Activated CD8-positive, alpha-beta T cell treated with anti-CD3 and anti-CD28 coated beads for 36 hours (primary cell): ENCODE measurements at regions not wholly inside any gene's neighbourhood (a gene's known extent, or its start where the extent isn't known, plus 50 kb on each side); places are given as distances from the start of the nearest gene placed in this dataset.

Source experiments
- ATAC-seq: fragments of 200-7000 bp; cut with Tn5 transposase; one replicate; pipeline ENCODE4 v1.10.0; 2021; ENCODE audit warnings: mild to moderate bottlenecking, moderate library complexity
- CTCF ChIA-PET: fragments of 350-600 bp; sonication (Branson Sonifier 250); formaldehyde crosslinking; loops from one replicate; lab custom pipeline; 2021; ENCODE audit warnings: antibody characterized with exemption; lab: Charles Lee
- POLR2A ChIA-PET: fragments of 350-600 bp; sonication (Branson Sonifier 250); formaldehyde crosslinking; loops from one replicate; lab custom pipeline; 2021; ENCODE audit warnings: antibody characterized with exemption; lab: Charles Lee
- DNase-seq: peaks from one replicate; pipeline ENCODE4 v3.0.0-alpha.2; 2020
- H3K27ac Mint-ChIP-seq: one replicate; pipeline ENCODE4 v1.8.0; 2021; ENCODE audit warnings: mild to moderate bottlenecking, mixed read lengths
- H3K27me3 Mint-ChIP-seq: one replicate; pipeline ENCODE4 v1.8.0; 2021; ENCODE audit warnings: mixed read lengths
- H3K36me3 Mint-ChIP-seq: one replicate; pipeline ENCODE4 v1.8.0; 2021; ENCODE audit warnings: low read depth, mixed read lengths
- H3K4me1 Mint-ChIP-seq: one replicate; pipeline ENCODE4 v1.8.0; 2021; ENCODE audit warnings: low read depth, mixed read lengths
- H3K4me3 Mint-ChIP-seq: one replicate; pipeline ENCODE4 v1.8.0; 2021; ENCODE audit warnings: mild to moderate bottlenecking, moderate library complexity, mixed read lengths
- H3K9me3 Mint-ChIP-seq: one replicate; pipeline ENCODE4 v1.8.0; 2021; ENCODE audit warnings: mixed read lengths
- intact Hi-C: fragments of 100-400 bp; cut with micrococcal nuclease; formaldehyde crosslinking; loops from one replicate; pipeline ENCODE4 v1.10.0; 2022
- TF ChIP-seq, protein P1 (sequence below): fragments of 200-600 bp; IDR thresholded peaks from one replicate; pipeline ENCODE4 v1.8.0; 2022; ENCODE audit warnings: antibody characterized with exemption, mild to moderate bottlenecking

DNA sequence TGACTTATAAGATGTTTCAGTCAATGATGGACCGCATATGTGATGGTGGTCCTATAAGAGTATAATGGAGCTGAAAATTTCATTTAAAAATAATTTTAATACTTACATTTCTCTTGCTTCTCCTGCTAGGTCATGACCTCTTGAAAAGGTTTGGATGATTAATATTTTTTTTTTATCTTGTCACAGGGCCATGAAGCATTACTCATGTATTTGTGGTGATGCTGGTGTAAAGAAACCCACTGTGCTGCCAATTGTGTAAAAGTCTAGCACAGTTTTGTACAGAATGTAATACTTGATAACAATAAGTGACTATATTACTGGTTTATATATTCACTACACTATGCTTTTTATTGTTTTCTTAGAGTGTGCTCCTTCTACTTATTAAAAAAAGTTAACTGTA lies 124.2 kb upstream of the CELF4 start:
- intact Hi-C loops = no loop called here
- Mint-ChIP-seq H3K27me3 (no peaks in the 10 kb centered on the region), H3K4me3 (no peak overlapping the region), H3K27ac (no peak overlapping the region), H3K4me1 (no peaks in the 10 kb centered on the region), H3K36me3 (no peaks in the 10 kb centered on the region), H3K9me3 (peaks cover 1% of the 10 kb centered on the region)
- TF ChIP-seq, protein P1, sequence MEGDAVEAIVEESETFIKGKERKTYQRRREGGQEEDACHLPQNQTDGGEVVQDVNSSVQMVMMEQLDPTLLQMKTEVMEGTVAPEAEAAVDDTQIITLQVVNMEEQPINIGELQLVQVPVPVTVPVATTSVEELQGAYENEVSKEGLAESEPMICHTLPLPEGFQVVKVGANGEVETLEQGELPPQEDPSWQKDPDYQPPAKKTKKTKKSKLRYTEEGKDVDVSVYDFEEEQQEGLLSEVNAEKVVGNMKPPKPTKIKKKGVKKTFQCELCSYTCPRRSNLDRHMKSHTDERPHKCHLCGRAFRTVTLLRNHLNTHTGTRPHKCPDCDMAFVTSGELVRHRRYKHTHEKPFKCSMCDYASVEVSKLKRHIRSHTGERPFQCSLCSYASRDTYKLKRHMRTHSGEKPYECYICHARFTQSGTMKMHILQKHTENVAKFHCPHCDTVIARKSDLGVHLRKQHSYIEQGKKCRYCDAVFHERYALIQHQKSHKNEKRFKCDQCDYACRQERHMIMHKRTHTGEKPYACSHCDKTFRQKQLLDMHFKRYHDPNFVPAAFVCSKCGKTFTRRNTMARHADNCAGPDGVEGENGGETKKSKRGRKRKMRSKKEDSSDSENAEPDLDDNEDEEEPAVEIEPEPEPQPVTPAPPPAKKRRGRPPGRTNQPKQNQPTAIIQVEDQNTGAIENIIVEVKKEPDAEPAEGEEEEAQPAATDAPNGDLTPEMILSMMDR = no peak
- ATAC-seq (no peak), DNase-seq (no peak)
- ChIA-PET POLR2A (no interaction called here), CTCF (no interaction called here)

DNA sequence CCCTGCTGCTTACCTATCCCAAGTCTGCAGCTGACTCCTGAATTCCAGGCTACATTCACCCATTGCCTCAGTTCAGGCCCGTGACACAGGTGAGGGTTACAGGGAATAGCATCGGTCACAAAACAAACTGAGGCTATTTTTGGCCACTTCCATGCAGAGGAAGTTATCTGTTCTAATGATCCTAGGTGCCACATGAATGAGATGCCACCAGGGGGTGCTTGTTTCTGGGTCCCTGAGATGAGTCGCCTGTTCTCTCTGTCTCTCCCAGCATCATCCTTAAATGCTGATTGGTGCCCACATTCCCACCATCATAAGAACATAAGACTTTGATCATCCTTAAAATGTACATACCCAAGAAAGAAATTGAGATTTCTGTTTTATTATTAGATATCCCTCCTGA lies 119.0 kb upstream of the CELF4 start:
- ChIA-PET CTCF (interaction anchor here (1.1 kb wide), 1 partner anchor 307 kb away, joined by 3 read pairs; no protein-coding TSS in a partner anchor), POLR2A (no interaction called here)
- DNase-seq (no peak), ATAC-seq (no peak)
- no peaks in the 10 kb centered on the region for H3K27me3 Mint-ChIP-seq
- H3K4me3 Mint-ChIP-seq = no peak overlapping the region
- no peak overlapping the region for H3K27ac Mint-ChIP-seq
- H3K4me1 Mint-ChIP-seq = no peaks in the 10 kb centered on the region
- no peaks in the 10 kb centered on the region for H3K36me3 Mint-ChIP-seq
- no peaks in the 10 kb centered on the region for H3K9me3 Mint-ChIP-seq
- TF ChIP-seq, protein P1 = no peak
- intact Hi-C loops = no loop called here

DNA sequence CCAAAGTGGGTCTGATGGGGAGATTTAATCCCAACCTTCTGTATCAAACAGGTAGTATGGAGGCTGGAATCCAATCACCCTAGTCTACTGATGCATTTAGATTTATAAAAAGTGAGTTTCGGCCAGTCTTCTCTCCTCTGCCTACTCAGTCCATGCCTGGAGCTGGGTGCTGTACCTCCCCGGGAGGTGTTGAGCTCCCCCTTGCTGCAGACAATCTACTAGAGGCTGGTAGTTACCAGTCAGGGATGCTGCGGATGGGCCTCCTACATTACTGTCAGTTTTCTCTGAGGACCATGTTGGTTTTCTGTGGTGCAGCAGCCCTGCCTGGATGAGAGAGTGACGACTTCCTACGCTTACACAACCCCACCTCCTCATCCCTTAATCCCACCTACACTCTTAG lies 118.6 kb upstream of the CELF4 start:
- ChIA-PET POLR2A (no interaction called here), CTCF (interaction anchor here (1.1 kb wide), 1 partner anchor 306 kb away, joined by 3 read pairs; no protein-coding TSS in a partner anchor)
- Mint-ChIP-seq H3K4me1 (no peaks in the 10 kb centered on the region), H3K27ac (no peak overlapping the region), H3K4me3 (no peak overlapping the region), H3K9me3 (no peaks in the 10 kb centered on the region), H3K27me3 (no peaks in the 10 kb centered on the region), H3K36me3 (no peaks in the 10 kb centered on the region)
- no peak for ATAC-seq
- DNase-seq = no peak
- TF ChIP-seq, protein P1 = no peak
- intact Hi-C loops = no loop called here

DNA sequence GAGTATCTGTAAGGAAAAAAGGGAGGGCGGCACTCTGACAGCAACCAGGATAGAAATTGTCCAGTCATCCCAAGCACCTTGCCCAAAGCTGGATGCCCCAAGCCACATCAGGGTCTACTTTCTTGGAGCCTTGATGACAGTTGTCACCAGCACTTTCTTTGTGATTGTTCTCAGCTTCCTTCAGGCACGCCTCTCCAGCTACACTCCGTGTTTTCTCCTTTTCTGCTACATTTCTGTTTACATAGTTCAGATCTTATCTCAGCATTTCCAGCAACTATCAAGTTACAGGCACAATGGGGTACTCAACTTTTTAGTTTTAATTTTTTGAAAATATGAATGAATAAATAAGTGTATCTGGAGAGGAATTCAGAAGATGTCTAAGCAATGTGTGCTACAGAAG lies 115.3 kb upstream of the CELF4 start:
- H3K9me3 Mint-ChIP-seq = no peaks in the 10 kb centered on the region
- H3K27me3 Mint-ChIP-seq = no peaks in the 10 kb centered on the region
- CTCF ChIA-PET = no interaction called here

DNA sequence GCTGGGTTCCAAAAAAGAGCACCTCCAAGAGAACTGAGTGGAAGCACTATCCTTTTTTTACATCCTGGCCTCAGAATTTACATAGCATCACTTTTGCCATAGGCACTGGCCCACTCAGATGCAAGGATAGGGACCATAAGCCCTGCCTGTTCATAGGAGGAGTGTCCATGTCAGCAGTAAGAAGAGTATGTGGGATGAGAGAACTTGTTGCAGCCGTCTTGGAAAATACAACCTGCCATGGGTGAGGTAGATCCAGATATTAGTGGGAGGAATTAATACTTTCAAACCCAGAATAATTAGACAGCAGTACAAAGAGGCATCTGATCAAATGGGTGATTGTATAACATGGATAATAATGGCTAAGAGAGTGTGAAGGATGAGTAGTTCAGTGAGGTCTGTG lies 110.7 kb upstream of the CELF4 start:
- no peak for ATAC-seq
- Mint-ChIP-seq H3K36me3 (no peaks in the 10 kb centered on the region), H3K4me3 (no peak overlapping the region), H3K27ac (no peak overlapping the region), H3K9me3 (peaks cover 2% of the 10 kb centered on the region), H3K4me1 (no peaks in the 10 kb centered on the region), H3K27me3 (no peaks in the 10 kb centered on the region)
- TF ChIP-seq, protein P1 = no peak
- no peak for DNase-seq
- POLR2A ChIA-PET = no interaction called here
- intact Hi-C loops = no loop called here
- CTCF ChIA-PET = no interaction called here

More for the DNA sequence above, 115.3 kb upstream of the CELF4 start:
- intact Hi-C loops = no loop called here
- Mint-ChIP-seq H3K27ac (no peak overlapping the region), H3K4me1 (no peaks in the 10 kb centered on the region), H3K36me3 (no peaks in the 10 kb centered on the region), H3K4me3 (no peak overlapping the region)
- ATAC-seq (no peak), DNase-seq (no peak)
- TF ChIP-seq, protein P1 = no peak
- POLR2A ChIA-PET = no interaction called here
